IMR-90 (cell line): ENCODE measurements at regions not wholly inside any gene's neighbourhood (a gene's known extent, or its start where the extent isn't known, plus 50 kb on each side); places are given as distances from the start of the nearest gene placed in this dataset.

Source experiments
- ATAC-seq: fragments of 200-7000 bp; cut with Tn5 transposase; 2 replicates; pipeline ENCODE4 v1.9.1; 2020; ENCODE audit warnings: low read depth, mild to moderate bottlenecking, moderate library complexity
- BruUV-seq: library from RNA; stranded (reverse); fragments of 400-500 nt; replicated peaks from 2 replicates; lab custom pipeline; 2021; lab: Mats Ljungman, UMichigan
- CTCF ChIA-PET: fragments of 300-600 bp; formaldehyde crosslinking; extraction: SDS; loops from one replicate; lab custom pipeline; 2021; ENCODE audit warnings: antibody characterized with exemption; lab: Yijun Ruan, JAX
- POLR2A ChIA-PET: fragments of 300-600 bp; sonication (Branson Sonifier 250); formaldehyde crosslinking; loops from one replicate; lab custom pipeline; 2022; ENCODE audit warnings: antibody characterized with exemption; ENCODE audit not compliant: unreplicated experiment; lab: Charles Lee
- DNase-seq: peaks from one replicate; pipeline ENCODE4 v3.0.0; 2013
- H2AFZ ChIP-seq: replicated peaks from 2 replicates; pipeline ENCODE3; 2013; ENCODE audit warnings: low read length, mild to moderate bottlenecking; ENCODE audit not compliant: poor library complexity
- H2AK5ac ChIP-seq: 2 replicates; pipeline ENCODE4 v1.6.1; 2013; ENCODE audit warnings: low read depth, low read length, inconsistent platforms
- H2AK9ac ChIP-seq: replicated peaks from 2 replicates; pipeline ENCODE3; 2013; ENCODE audit warnings: mild to moderate bottlenecking, low read depth, low read length, moderate library complexity; ENCODE audit not compliant: poor library complexity
- H2BK120ac ChIP-seq: 2 replicates; pipeline ENCODE4 v1.6.1; 2013; ENCODE audit warnings: low read depth, low read length, inconsistent platforms
- H2BK15ac ChIP-seq: 3 replicates; pipeline ENCODE4 v1.6.1; 2013; ENCODE audit warnings: low read depth, low read length, inconsistent platforms
- H2BK20ac ChIP-seq: 2 replicates; pipeline ENCODE4 v1.6.1; 2013; ENCODE audit warnings: low read depth, mild to moderate bottlenecking, inconsistent platforms, low read length, moderate library complexity
- H2BK5ac ChIP-seq: 2 replicates; pipeline ENCODE4 v1.6.1; 2013; ENCODE audit warnings: mild to moderate bottlenecking, low read depth, low read length, inconsistent platforms; ENCODE audit not compliant: poor library complexity, severe bottlenecking
- H3K14ac ChIP-seq: replicated peaks from 2 replicates; pipeline ENCODE4 v1.6.1; 2013; ENCODE audit warnings: low read depth, low read length, inconsistent platforms
- H3K18ac ChIP-seq: 2 replicates; pipeline ENCODE4 v1.6.1; 2013; ENCODE audit warnings: low read depth, low read length, control low read depth
- H3K23ac ChIP-seq: 2 replicates; pipeline ENCODE4 v1.6.1; 2013; ENCODE audit warnings: low read depth, low read length, inconsistent platforms
- H3K27ac ChIP-seq: 2 replicates; pipeline ENCODE4 v1.5.1; 2013; ENCODE audit warnings: mild to moderate bottlenecking, control low read depth, low read length; ENCODE audit not compliant: insufficient read depth
- H3K27me3 ChIP-seq: 2 replicates; pipeline ENCODE4 v1.6.1; 2013; ENCODE audit warnings: low read length; ENCODE audit not compliant: control insufficient read depth, insufficient read depth
- H3K36me3 ChIP-seq: 2 replicates; pipeline ENCODE4 v1.6.1; 2013; ENCODE audit warnings: low read length, mixed read lengths; ENCODE audit not compliant: control insufficient read depth, insufficient read depth
- H3K4ac ChIP-seq: 2 replicates; pipeline ENCODE4 v1.6.1; 2013; ENCODE audit warnings: low read depth, low read length, inconsistent platforms
- H3K4me1 ChIP-seq: 2 replicates; pipeline ENCODE4 v1.6.1; 2013; ENCODE audit warnings: low read length, mixed read lengths; ENCODE audit not compliant: control insufficient read depth, insufficient read depth
- H3K4me2 ChIP-seq: 2 replicates; pipeline ENCODE4 v1.6.1; 2013; ENCODE audit warnings: low read depth, mild to moderate bottlenecking, control low read depth, low read length, moderate library complexity
- H3K4me3 ChIP-seq: 2 replicates; pipeline ENCODE4 v1.5.1; 2013; ENCODE audit warnings: low read depth, mild to moderate bottlenecking, control low read depth, low read length, moderate library complexity; ENCODE audit not compliant: insufficient read depth
- H3K56ac ChIP-seq: 2 replicates; pipeline ENCODE4 v1.6.1; 2013; ENCODE audit warnings: low read length, inconsistent platforms; ENCODE audit not compliant: insufficient read depth; ENCODE audit errors: extremely low read depth
- H3K79me1 ChIP-seq, 2 experiments: 2 replicates each; pipeline ENCODE4 v1.6.1; 2013; ENCODE audit warnings: low read length in 2 of 2, inconsistent platforms in 1 of 2, low read depth in 1 of 2
- H3K9ac ChIP-seq: 2 replicates; pipeline ENCODE4 v1.6.1; 2013; ENCODE audit warnings: low read depth, low read length, control low read depth
- H3K9me1 ChIP-seq: 2 replicates; pipeline ENCODE4 v1.6.1; 2013; ENCODE audit warnings: low read length, inconsistent platforms; ENCODE audit not compliant: insufficient read depth
- H3K9me3 ChIP-seq: 2 replicates; pipeline ENCODE4 v1.6.1; 2013; ENCODE audit warnings: low read length; ENCODE audit not compliant: control insufficient read depth, insufficient read depth
- H4K20me1 ChIP-seq: 2 replicates; pipeline ENCODE4 v1.6.1; 2013; ENCODE audit warnings: low read length, inconsistent platforms; ENCODE audit not compliant: insufficient read depth
- H4K5ac ChIP-seq: 2 replicates; pipeline ENCODE4 v1.6.1; 2013; ENCODE audit warnings: mild to moderate bottlenecking, low read depth, low read length, control low read depth
- H4K8ac ChIP-seq, 2 experiments: 2 replicates each; pipeline ENCODE4 v1.6.1; 2013; ENCODE audit warnings: low read depth in 2 of 2, low read length in 2 of 2, control low read depth in 1 of 2, inconsistent platforms in 1 of 2
- H4K91ac ChIP-seq: 2 replicates; pipeline ENCODE4 v1.6.1; 2013; ENCODE audit warnings: low read depth, low read length, inconsistent platforms; ENCODE audit not compliant: insufficient read depth
- MAZ ChIP-seq: IDR thresholded peaks from 2 replicates; pipeline ENCODE4 v1.6.1; 2012; ENCODE audit warnings: low read depth, mild to moderate bottlenecking, low read length, improper control_type of control experiment, moderate library complexity, borderline replicate concordance
- WGBS, 2 experiments: methylation state at CpG; one replicate each; pipeline versions ENCODE4 v1.1.5 to v1.1.7; 2013; ENCODE audit warnings: missing lambda C conversion rate in 2 of 2; ENCODE audit not compliant: insufficient read length in 1 of 2; ENCODE audit errors: extremely low coverage in 2 of 2; 5-methylcytosine and 5-hydroxymethylcytosine counted together
- dilution Hi-C: fragments of 300-500 bp; cut with HindIII; formaldehyde crosslinking; loops from one replicate; pipeline ENCODE4 v1.14.3; 2018; ENCODE audit warnings: low sequenced_read_pairs; ENCODE audit not compliant: unreplicated experiment
- in situ Hi-C: fragments of 300-500 bp; cut with MboI; formaldehyde crosslinking; loops from 3 replicates; pipeline ENCODE4 v1.14.3; 2019; ENCODE audit warnings: low sequenced_read_pairs, inconsistent platforms, mixed read lengths
- intact Hi-C: fragments of 100-400 bp; cut with micrococcal nuclease; formaldehyde crosslinking; loops from 2 replicates; pipeline ENCODE4 v1.10.0; 2022

DNA sequence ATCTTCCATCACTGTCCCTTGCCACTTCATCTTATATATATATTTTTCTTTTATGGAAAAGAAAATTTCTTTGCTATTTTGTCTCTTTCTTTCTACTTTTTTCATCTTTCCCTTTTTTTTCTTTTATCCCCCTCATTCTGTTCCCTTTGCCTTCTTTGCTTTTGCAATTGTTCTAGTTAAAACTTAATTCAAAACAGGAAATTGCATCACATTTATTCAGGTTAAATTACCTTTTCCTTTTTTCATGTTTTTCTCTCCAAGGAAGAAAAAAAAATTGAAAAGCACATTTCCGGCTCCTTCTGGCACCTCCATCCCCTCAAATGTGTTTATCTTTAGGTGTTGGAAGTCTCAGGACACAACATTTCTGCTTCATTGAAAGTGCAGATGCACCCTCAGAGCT, 176.9 kb downstream of the FGF1 start:
- Histone ChIP-seq H3K27me3 (no peaks in the 10 kb centered on the region), H3K4ac (no peak overlapping the region), H3K9me1 (peaks cover 10% of the 10 kb centered on the region), H2BK5ac (no peak overlapping the region), H4K5ac (no peak overlapping the region), H2BK20ac (no peak overlapping the region), H3K9me3 (no peaks in the 10 kb centered on the region), H2AFZ (no peak overlapping the region), H4K20me1 (no peaks in the 10 kb centered on the region), H3K4me1 (peaks cover 11% of the 10 kb centered on the region), H4K91ac (no peak overlapping the region), H3K36me3 (no peaks in the 10 kb centered on the region), H2BK120ac (no peak overlapping the region), H4K8ac (no peak overlapping the region), H3K56ac (no peak overlapping the region), H3K9ac (no peak overlapping the region), H2BK15ac (no peak overlapping the region), H3K18ac (no peak overlapping the region), H3K4me2 (no peak overlapping the region), H3K23ac (no peak overlapping the region), H3K27ac (no peak overlapping the region), H3K79me1 (no peaks in the 10 kb centered on the region), H2AK5ac (no peak overlapping the region), H3K4me3 (no peak overlapping the region), H3K14ac (no peak overlapping the region), H2AK9ac (no peak overlapping the region)
- ChIA-PET POLR2A (no interaction called here), CTCF (no interaction called here)
- DNase-seq (no peak), ATAC-seq (no peak)
- dilution Hi-C loops (no loop called here), intact Hi-C loops (no loop called here), in situ Hi-C loops (no loop called here)
- BruUV-seq: no TSS peak
- TF ChIP-seq MAZ: no peak
- no CpG with 5 or more reads among the region's 1 CpG for WGBS, 2 experiments
